Fibroblast of skin of right biceps (primary cell): ENCODE measurements at regions not wholly inside any gene's neighbourhood (a gene's known extent, or its start where the extent isn't known, plus 50 kb on each side); places are given as distances from the start of the nearest gene placed in this dataset.

Source experiments
- DNase-seq: peaks from one replicate; pipeline ENCODE4 v3.0.0-alpha.2; 2013

- no peak for DNase-seq
These were observed 101.9 kb upstream of the CACNA2D3 start for GRCh38 chr3:54020436-54020835.

- no peak for DNase-seq
These were observed 108.3 kb upstream of the CACNA2D3 start for GRCh38 chr3:54014067-54014466.

- DNase-seq: no peak
These were observed 113.6 kb upstream of the CACNA2D3 start for GRCh38 chr3:54008744-54009143.

GRCh38 chr3:54008099-54008498 lies 114.3 kb upstream of the CACNA2D3 start:
- no peak for DNase-seq

GRCh38 chr3:54004335-54004734 lies 112.7 kb upstream of the SELENOK start:
- DNase-seq: no peak

- DNase-seq: no peak
These were observed 111.5 kb upstream of the SELENOK start for GRCh38 chr3:54003136-54003535.

- no peak for DNase-seq
These were observed 108.1 kb upstream of the SELENOK start for GRCh38 chr3:53999725-54000124.

GRCh38 chr3:53998980-53999379 lies 107.3 kb upstream of the SELENOK start:
- no peak for DNase-seq

- DNase-seq: no peak
These were observed 105.8 kb upstream of the SELENOK start for GRCh38 chr3:53997476-53997875.

- DNase-seq: no peak
These were observed 104.6 kb upstream of the SELENOK start for GRCh38 chr3:53996141-53996874.

- DNase-seq: no peak
These were observed 103.4 kb upstream of the SELENOK start for GRCh38 chr3:53994986-53995603.

GRCh38 chr3:53991240-53991639 lies 99.6 kb upstream of the SELENOK start:
- no peak for DNase-seq

GRCh38 chr3:53989946-53990345 lies 98.3 kb upstream of the SELENOK start:
- DNase-seq: no peak

- no peak for DNase-seq
These were observed 97.8 kb upstream of the SELENOK start for GRCh38 chr3:53989451-53989850.

- DNase-seq: no peak
These were observed 86.7 kb upstream of the SELENOK start for GRCh38 chr3:53978386-53978785.

- no peak for DNase-seq
These were observed 83.7 kb upstream of the SELENOK start for GRCh38 chr3:53975382-53975781.

GRCh38 chr3:53974324-53974723 lies 82.7 kb upstream of the SELENOK start:
- DNase-seq: no peak

GRCh38 chr3:53973905-53974304 lies 82.2 kb upstream of the SELENOK start:
- no peak for DNase-seq

GRCh38 chr3:53970661-53971060 lies 79.0 kb upstream of the SELENOK start:
- no peak for DNase-seq

GRCh38 chr3:53969086-53969485 lies 77.4 kb upstream of the SELENOK start:
- DNase-seq: no peak

GRCh38 chr3:53965291-53965690 lies 73.6 kb upstream of the SELENOK start:
- DNase-seq: no peak

GRCh38 chr3:53957831-53958230 lies 66.2 kb upstream of the SELENOK start:
- no peak for DNase-seq

GRCh38 chr3:53956586-53956985 lies 64.9 kb upstream of the SELENOK start:
- no peak for DNase-seq

GRCh38 chr3:53949541-53949940 lies 57.9 kb upstream of the SELENOK start:
- no peak for DNase-seq

GRCh38 chr3:53948174-53948573 lies 56.5 kb upstream of the SELENOK start:
- DNase-seq: no peak
